RPMI7951 (cell line): ENCODE measurements at regions not wholly inside any gene's neighbourhood (a gene's known extent, or its start where the extent isn't known, plus 50 kb on each side); places are given as distances from the start of the nearest gene placed in this dataset.

ENCODE experiments used
- DNase-seq: peaks from one replicate; pipeline ENCODE4 v3.0.0-alpha.2; 2012; ENCODE audit warnings: low read depth

DNA sequence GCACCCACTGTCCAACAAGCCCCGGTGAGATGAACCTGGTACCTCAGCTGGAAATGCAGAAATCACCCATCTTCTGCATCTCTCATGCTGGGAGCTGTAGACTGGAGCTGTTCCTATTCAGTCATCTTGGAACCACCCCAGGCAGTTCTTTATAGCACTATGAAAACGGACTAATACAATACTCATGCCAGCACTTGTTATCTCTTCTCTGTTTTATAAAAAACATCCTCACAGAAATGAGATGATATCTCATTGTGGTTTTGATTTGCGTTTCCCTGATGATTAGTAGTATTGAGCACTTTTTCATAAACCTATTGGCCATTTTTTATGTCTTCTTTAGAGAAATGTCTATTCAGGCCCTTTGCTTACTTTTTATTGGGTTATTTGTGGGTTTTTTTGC is 156.2 kb upstream of the ARPP21 start:
- DNase-seq = no peak

DNA sequence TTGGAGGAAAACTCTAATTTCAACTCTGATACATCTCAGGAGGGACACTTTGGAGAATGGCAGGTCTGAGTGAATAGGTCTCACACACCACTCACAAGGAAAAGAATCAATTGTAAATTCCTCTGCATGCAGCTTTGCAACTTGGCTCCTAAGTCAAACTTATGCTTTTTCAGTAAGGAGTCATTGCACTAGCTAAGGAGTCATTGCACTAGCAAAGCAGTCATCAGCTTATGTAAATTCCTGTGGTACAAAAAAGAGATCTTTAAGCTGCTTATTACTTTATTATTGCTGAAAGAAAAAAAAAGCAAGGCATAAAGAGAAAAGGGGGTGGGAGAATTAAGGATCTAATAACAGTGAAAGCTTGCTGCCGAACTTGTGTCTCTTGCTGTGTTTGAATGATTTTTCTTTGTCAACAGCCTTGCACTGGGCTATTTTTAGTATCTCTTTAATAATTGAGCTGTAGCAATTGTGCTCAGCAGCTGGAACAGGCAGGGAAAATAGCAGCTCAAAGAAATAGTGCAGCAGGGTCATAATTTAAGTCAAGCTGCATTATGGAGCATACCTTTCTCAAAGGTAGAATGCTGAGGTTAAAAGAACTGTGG is 154.3 kb upstream of the ARPP21 start:
- DNase-seq = no peak

DNA sequence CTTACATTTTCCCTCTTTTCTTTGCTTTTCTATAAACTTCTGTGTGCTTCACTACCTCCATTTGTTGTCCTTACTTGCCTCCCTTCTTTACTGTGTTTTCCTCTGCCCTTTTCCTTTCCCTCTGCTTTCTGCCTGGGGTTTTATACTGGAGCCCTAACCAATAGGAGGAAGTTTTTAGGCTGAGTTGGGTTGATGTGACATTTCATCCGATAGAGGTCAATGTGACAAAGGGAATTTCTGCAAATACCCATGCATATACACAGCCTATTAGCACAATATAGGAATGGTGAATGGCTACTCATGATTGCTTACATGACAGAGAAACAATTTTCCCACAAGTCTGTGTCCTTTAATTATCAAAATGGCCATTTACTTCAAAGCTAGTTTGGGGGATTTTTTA is 153.0 kb upstream of the ARPP21 start:
- no peak for DNase-seq

DNA sequence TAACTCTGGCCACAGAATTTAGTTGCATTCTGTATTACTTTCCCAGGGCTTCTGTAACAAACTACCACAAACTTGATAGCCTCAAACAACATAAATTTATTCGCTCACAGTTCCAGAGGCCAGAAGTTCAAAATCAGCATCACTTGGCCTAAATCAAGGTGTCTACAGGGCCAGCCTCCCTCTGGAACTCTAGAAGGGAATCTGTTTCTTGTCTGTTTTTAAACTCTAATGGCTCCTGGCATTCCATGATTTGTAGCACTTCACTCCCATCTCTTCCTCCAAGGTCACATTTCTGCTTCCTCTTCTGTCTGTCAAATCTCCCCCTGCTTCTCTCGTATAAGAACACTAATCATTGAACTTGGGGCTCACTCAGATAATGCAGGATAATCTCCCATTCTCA is 151.9 kb upstream of the ARPP21 start:
- no peak for DNase-seq

DNA sequence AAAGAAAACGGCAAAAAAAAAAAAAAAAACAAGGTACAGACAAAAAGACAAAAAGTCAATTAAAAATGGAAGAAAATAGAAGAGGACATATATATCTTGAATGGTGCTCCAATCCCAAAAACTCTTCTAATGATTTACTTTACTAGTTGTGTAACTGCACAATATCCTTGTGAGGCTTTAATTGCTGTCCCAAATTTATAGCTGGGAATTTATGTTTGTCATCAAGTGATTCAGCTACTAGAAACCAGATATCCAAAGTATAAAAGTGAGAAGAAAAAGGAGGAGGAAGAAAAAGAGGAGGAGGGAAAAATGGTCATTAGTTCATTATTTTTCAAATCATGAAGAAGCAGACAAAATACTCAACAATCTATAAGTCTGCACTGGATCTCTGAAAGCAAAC is 150.8 kb upstream of the ARPP21 start:
- DNase-seq = no peak

DNA sequence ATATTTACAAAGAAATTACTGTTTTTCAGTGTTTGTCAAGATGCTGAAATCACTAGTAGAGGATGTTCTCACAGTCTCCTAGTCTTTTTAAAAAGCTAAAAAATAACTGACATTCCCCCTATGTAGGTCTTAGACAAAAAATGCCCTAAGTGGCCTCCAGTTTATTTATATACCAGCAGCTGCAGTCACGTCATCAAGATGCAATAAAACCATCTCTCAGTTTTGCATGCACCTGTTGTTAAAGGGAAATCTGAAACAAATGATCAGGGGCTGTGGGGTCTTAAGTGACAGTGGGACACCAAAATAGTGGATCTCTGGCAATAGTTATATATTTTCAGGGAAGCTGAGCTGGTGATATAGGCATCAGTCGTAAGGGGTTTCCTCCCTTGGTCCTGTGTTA is 146.5 kb upstream of the ARPP21 start:
- no peak for DNase-seq

DNA sequence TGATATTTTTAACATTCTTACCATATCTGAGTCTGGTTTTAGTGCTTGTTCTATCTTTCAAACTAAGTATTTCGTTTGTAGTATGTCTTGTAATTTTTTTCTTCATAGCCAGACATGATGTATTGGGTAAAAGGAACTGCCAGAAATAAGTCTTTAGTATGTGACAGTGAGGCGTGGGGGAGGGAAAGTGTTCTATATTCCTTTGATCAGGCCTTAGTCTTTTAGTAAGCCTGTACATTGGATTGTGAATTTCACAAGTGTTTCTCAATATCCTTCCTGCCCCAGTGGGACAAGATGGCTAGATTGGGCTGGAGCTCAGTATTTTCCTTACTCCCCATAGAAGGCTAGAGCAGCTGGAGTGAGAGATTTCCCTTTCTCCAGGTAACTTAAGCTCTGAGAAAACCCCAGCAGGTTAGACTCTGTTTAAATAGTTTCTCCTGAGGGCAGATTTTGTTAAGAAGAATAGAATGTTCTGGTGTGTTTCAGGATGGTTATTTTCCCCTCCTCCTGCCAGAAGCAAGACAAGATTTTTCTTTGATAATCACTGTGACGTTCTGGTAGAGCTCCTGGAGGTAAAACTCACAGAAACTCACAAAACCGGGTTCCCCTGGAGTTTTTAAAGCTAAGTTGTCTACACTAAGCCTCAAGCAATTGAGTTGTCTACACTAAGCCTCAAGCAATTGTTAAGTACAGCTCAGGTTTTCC is 140.7 kb upstream of the ARPP21 start:
- no peak for DNase-seq

DNA sequence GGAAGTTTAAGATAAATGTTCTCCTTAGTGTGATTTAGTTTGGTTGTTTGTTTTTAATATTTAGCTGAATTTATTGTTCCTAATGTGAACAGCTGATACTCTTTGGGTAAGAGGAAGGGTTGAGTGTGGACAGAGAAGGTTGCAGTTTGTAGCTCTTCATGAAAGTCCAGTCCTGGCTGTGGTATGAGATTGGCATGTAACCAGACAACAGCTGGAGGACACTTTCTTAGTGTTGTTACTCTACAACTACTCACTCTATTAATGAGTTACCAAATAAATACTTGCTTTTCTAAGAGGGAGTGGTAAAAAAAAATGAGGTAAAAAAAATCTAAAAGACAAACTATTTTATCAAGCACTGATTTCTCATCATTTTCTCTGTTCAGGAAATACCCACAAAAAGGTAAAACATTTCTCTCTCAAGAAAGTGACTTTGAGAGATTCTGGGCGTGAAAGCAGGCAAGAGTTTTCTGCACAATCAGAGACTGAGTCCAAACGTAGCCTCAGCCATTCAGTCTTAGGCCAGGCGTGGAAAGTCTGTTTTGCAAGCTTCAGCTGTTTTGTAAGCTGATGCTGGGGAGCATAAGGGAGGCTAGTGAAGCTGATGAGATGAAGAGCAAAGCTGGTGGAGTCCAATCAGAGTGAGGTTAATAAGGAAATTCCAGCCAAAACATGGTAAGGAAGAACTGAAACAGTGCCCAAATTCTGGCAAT is 138.5 kb upstream of the ARPP21 start:
- DNase-seq = no peak

DNA sequence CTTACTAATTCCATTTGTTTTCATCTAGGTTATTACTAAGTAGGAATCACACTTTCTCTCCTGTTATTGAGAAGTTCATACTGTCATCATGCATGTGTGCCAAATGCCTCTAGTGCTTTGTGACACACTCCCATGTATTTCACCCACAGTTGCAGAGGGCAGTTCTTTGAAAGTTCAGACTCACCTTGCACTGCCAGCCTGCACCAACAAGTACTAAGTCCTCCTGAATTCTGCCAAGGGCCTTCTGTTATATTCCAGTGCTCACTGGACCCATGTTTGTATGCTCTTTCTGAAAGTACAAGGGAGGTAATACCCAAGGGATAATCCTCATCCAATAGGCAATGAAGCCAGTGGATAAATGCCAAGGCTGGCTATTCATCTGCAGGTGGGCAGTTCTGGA is 136.6 kb upstream of the ARPP21 start:
- DNase-seq = no peak

DNA sequence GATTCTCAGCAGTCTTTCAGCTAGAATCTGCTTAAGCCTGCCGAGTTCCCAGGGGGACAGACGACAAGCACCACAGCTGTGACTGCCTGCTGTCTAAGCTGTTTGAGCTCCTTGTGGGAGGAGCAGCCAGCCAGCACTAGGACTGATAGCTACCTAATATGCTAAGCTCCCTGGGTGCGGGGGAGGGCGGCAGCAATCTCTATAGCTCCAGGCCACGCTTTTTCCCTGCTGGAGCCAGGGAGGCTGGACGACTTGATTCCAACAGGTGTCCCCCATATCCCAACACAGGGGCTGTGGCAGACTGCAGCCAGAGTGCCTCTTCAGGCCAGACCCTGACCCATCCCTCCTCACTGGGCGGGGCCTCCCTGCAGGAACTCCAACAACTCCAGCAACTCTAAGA is 134.1 kb upstream of the ARPP21 start:
- DNase-seq = no peak

DNA sequence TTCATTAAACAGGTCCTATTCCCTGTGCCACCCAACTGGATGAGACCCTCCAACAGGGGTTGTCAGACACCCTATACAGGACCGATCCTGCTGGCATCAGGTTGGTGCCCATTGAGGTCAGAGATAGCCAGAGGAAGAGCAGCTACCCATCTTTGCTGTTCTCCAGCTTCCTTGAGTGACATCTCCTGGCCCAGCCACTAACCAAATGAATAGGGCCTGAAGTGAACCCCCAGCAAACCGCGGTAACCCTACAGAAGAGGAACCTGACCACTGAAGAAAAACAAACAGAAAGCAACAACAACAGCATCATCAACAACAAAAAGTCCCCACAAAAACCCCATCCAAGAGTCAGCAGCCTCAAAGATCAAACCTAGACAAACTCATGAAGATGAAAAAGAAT is 133.6 kb upstream of the ARPP21 start:
- no peak for DNase-seq

DNA sequence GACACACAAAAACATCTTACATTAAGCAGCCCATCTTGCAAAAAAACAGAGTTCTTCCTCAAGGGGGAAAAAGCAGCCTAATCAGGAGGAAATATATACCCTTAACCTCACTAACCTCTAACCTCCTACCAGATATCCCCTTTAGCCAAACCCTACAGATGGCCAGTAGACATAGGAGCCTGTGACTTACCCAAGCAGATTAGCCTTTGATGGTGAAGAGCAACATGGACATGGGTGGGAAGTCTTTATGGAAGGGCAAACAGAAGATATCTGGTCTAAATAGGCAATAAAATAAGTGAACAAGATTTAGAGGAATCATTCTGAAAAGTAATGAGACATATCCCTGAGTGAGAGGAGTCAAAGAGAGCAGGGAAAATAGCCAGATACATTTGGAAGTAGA is 119.4 kb upstream of the ARPP21 start:
- no peak for DNase-seq

DNA sequence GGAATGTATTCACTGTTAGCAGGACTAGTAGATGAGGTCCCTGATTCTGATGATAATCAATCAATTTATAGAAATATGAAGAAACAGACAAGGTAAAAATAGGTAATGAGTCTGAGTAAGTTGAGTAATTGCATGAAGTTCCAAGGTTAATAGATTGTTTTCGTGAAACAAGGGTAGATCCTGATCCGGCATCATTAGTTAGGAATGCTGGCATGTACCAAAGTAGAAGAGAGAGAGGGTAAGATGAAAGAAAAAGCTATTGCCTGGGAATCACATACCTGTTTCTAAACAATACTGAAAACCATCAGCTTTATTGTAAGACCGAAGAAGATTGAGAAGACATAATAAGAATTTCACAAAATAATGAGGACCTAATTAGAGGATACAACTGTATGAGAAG is 118.1 kb upstream of the ARPP21 start:
- no peak for DNase-seq

DNA sequence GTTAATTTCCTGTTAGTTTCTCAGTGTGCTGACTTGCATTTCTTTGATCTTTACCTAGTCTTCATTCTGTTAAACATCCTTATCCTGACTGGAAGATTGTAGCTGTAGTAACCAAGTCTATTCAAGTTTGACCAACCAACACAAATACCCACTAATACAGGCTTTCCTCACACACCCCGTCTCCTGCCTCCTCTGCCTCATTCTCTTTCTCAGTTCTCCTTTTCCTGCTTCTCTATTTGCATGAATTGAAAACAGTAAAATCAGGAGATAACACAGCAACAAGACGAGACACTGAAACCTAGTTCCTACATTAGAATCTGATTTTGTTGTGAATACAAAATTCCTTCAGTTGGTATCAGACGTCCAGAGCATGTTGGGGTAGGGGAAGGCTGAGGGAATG is 116.9 kb upstream of the ARPP21 start:
- DNase-seq = no peak

DNA sequence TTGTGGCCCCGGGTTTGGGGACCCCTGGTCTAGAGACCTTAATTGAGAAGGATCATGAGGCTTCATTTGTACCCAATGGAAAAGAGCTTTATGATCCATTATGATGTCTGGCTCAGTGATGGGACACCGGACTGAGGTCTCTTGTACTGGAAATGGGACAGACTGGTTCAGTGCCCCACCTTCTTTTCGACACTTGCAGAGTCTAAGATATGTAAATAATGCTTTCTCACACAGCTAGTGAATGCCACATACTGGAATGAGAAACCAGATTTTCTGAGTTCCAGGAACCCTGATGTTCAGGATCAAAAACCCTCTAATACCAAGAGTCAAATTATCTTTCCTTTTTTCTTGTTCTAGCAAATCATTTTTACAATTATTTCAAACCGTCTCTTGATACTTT is 116.3 kb upstream of the ARPP21 start:
- DNase-seq = no peak

DNA sequence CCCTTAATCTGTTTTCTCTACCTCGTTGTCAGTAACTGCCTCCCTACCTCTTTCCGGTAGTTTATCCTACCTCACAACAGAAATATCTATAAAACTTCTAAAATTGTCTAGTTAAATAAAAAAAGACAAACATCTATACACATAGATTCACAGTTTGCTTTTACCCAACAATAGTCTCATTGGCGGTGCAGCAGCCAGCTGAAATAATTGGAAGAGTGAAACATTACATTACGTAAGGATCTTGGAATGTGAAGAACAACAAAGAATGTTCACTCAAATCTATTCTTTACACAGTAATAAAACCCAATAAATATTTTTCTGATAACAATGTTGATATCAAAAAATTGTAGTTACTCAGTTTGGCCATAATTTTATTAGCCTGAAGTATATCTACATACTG is 115.5 kb upstream of the ARPP21 start:
- DNase-seq = no peak

DNA sequence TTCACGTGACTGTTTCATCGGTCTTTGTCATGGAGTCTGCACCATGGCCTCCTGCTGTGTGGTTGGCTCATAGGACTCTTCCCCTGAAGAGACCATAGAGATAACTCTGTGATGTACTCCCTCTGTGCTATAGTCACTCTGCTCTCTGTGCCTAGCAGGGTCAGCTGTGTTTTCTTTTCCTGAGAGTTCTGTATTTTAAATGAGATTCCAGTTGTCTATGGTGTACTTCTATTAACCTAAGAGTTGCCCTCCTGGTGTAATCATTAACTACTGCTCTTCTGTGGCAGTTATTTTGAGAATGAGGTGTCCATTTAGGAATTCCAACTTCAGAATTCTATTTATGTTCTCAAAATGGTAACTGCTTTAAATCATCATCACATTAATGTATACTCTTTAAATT is 114.5 kb upstream of the ARPP21 start:
- DNase-seq = no peak

DNA sequence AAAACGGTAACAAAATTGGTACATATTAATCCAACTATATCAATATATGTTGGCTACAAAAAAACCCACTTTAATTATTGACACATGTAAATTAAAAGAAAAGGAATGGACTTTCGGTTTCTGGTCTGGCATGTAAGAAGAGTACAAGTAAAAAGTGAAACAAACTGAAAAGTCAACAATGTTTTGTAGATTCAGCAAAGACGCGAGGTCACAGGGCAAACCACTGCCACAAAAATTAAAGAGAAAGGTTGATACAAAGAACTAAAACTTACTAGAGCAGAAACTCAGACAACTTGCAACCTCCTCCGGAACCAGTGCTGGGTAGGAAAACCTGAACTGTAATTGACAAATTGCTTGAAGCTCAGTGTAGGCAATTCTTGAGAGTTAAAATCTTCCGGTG is 110.6 kb upstream of the ARPP21 start:
- no peak for DNase-seq

DNA sequence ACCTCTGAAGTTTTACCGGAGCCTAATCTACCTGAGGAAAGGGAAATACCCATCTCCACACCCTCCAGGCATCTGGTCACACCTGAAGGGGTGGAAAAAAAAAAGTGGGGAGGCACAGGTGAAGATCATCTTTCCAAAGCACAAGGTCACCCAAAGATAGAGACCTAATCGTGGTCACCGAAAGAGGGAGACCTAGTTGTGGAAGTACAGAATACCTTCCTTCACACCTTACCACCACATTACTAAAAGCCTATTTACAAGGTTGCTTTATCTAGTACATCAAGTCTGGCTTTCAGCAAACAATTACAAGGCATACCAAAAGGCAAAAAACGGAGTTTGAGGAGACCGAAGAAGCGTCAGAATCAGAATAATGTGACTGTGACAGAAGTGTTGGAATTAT is 110.0 kb upstream of the ARPP21 start:
- DNase-seq = no peak

DNA sequence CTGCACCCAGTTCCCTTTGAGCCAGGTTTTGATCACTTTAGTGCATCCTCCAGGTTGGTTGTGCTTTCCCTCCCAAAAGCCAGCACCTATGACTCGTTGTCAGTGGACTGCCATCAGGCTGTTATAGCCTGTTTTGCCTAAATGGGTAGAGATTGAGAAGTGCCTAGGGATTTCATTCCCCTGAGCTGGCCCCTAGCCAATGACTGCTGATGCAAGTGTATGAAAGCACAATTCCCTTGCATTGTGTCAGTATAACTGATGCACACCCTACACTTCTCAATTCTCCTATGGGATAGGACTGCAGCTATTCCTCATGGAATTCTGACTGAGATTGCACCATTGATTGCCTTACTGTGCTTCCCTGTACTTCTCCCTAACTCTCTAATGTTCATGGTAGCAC is 102.1 kb upstream of the ARPP21 start:
- no peak for DNase-seq

DNA sequence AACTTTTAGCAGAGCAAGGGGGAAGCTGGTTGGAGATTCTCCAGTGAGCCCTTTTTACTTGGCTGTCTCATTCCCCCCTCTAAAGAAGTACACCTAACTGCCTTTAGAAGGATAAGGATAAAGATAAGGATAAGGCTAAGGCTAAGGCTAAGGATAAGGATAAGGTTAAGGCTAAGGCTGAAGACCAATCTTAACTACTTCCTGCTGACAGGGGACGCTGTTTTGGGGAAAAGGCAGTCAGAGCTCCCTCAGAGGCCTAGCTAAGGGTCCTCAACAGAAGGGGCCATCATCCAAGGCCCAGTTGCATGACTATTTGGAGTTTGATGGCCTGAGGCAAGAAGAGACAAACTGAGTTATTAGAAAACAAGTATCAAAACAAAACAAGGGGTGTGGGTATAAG is 94.3 kb upstream of the ARPP21 start:
- no peak for DNase-seq

DNA sequence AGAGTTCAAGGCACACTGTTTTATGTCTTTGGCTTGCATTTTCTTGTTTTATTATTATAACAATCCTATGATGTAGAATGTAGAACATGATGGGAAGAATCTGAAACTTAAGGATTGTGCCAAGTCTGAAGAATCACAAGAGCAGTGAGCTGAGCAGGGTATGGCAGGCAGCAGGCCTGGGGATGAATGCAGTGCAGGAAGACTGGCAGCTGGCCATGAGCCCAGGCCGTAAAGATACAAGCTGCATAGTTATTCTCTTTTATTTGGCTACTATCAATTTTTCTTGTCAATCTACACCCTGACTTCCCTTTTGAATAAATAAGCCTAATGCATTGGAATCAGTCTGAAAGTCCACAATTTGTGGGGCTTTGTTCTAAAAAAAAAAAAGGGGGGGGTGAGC is 89.6 kb upstream of the ARPP21 start:
- no peak for DNase-seq

DNA sequence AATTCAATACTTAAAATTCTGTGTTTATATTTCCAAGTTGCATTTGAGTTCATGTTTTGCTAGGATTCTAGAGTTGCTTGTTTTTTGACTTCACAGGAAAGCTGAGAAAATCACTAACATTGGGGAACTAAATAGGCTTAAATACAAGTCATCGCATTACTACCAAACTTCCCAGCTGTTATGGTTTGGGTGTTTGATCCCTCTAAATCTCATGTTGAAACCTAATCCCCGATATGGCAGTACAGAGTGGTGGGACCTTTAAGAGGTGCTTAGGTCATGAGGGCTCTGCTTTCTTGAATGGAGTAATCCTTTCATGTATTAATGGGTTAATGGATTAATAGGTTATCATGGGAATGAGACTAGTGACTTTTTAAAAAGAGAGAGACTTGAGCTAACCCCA is 77.2 kb upstream of the ARPP21 start:
- no peak for DNase-seq

DNA sequence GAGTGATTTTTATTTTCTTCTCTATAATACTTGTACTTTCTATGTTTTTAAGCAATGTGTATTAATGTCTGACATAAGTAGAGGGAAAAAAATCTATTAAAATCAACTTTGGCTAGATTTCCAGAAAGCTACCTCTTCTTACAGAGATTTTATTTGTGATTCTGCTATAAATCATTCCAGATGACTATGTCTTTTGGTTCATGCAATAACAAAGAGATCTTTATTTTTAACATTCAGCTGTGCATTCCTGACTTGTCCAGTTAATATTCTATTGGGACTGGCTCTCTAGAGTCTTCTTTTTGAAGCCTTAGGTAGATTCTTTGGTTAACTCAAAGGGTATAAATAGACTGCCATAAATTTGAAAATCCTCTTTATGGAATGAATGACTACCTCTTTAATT is 74.3 kb upstream of the ARPP21 start:
- DNase-seq = no peak
